ENCODE measurements at regions not wholly inside any gene's neighbourhood (a gene's known extent, or its start where the extent isn't known, plus 50 kb on each side); places are given as distances from the start of the nearest gene placed in this dataset.
"Not testable (repeated sequence)": the region's sequence is repeated elsewhere in the genome, so short reads cannot be mapped to it uniquely, and the experiment has no call there.

- no peak overlapping the region for H3K27ac ChIP-seq (ENCODE audit: low read depth, low read length)
- no peaks in the 10 kb centered on the region for H3K9me3 ChIP-seq (ENCODE audit: control insufficient read depth, insufficient read depth, low read length)
- H3K27me3 ChIP-seq (ENCODE audit: control insufficient read depth, insufficient read depth, low read length), result no peaks in the 10 kb centered on the region
- POLR2A ChIA-PET, result no interaction called here
- TF ChIP-seq CTCF (IDR thresholded peaks at IDR 0.05; ENCODE audit: low read depth, low read length), result no peak
- DNase-seq (ENCODE audit: low read depth, low spot score), result no peak
- no peak overlapping the region for H3K4me3 ChIP-seq (ENCODE audit: low read depth, low read length)
- CTCF ChIA-PET, result no interaction called here
Measured at GRCh38 chr13:85562282-85562681, 236.9 kb downstream of the SLITRK6 start.

GRCh38 chr13:85557691-85558467, 241.3 kb downstream of the SLITRK6 start:
- no peak for TF ChIP-seq CTCF (IDR thresholded peaks at IDR 0.05; ENCODE audit: low read depth, low read length)
- Histone ChIP-seq H3K27ac (ENCODE audit: low read depth, low read length) (no peak overlapping the region), H3K27me3 (ENCODE audit: control insufficient read depth, insufficient read depth, low read length) (no peaks in the 10 kb centered on the region), H3K9me3 (ENCODE audit: control insufficient read depth, insufficient read depth, low read length) (no peaks in the 10 kb centered on the region), H3K4me3 (ENCODE audit: low read depth, low read length) (no peak overlapping the region)
- ChIA-PET CTCF (no interaction called here), POLR2A (no interaction called here)
- DNase-seq (ENCODE audit: low read depth, low spot score), result no peak

- Histone ChIP-seq H3K9me3 (ENCODE audit: control insufficient read depth, insufficient read depth, low read length) (peaks cover 3% of the 10 kb centered on the region), H3K27me3 (ENCODE audit: control insufficient read depth, insufficient read depth, low read length) (no peaks in the 10 kb centered on the region), H3K27ac (ENCODE audit: low read depth, low read length) (no peak overlapping the region), H3K4me3 (ENCODE audit: low read depth, low read length) (no peak overlapping the region)
- CTCF ChIA-PET, result no interaction called here
- no peak for TF ChIP-seq CTCF (IDR thresholded peaks at IDR 0.05; ENCODE audit: low read depth, low read length)
- POLR2A ChIA-PET, result no interaction called here
- DNase-seq (ENCODE audit: low read depth, low spot score), result no peak
Measured at GRCh38 chr13:85551012-85551411, 248.2 kb downstream of the SLITRK6 start.

- CTCF ChIA-PET, result no interaction called here
- Histone ChIP-seq H3K4me3 (ENCODE audit: low read depth, low read length) (no peak overlapping the region), H3K27me3 (ENCODE audit: control insufficient read depth, insufficient read depth, low read length) (no peaks in the 10 kb centered on the region), H3K9me3 (ENCODE audit: control insufficient read depth, insufficient read depth, low read length) (peaks cover 3% of the 10 kb centered on the region), H3K27ac (ENCODE audit: low read depth, low read length) (no peak overlapping the region)
- POLR2A ChIA-PET, result no interaction called here
- DNase-seq (ENCODE audit: low read depth, low spot score), result no peak
- TF ChIP-seq CTCF (IDR thresholded peaks at IDR 0.05; ENCODE audit: low read depth, low read length), result no peak
Measured at GRCh38 chr13:85549819-85550218, 249.4 kb downstream of the SLITRK6 start.

- H3K27me3 ChIP-seq (ENCODE audit: control insufficient read depth, insufficient read depth, low read length); H3K4me3 ChIP-seq (ENCODE audit: low read depth, low read length); CTCF ChIA-PET; POLR2A ChIA-PET; H3K9me3 ChIP-seq (ENCODE audit: control insufficient read depth, insufficient read depth, low read length); H3K27ac ChIP-seq (ENCODE audit: low read depth, low read length); DNase-seq (ENCODE audit: low read depth, low spot score): not testable (repeated sequence)
Measured at GRCh38 chr13:85548845-85549244, 250.4 kb downstream of the SLITRK6 start.
